Mesothelial cell of epicardium (in vitro differentiated cells): ENCODE measurements at regions not wholly inside any gene's neighbourhood (a gene's known extent, or its start where the extent isn't known, plus 50 kb on each side); places are given as distances from the start of the nearest gene placed in this dataset.

ENCODE experiments used
- DNase-seq, 2 experiments: peaks; one replicate each; pipeline ENCODE4 v3.0.0; 2021; ENCODE audit warnings: low spot score in 2 of 2; ENCODE audit not compliant: unreplicated experiment in 2 of 2
- H3K27ac Mint-ChIP-seq: 2 replicates; pipeline ENCODE4 v1.8.0; 2021; ENCODE audit warnings: mixed read lengths
- H3K27me3 Mint-ChIP-seq: 2 replicates; pipeline ENCODE4 v1.8.0; 2021; ENCODE audit warnings: low read depth, mixed read lengths
- H3K36me3 Mint-ChIP-seq: 2 replicates; pipeline ENCODE4 v1.8.0; 2021; ENCODE audit warnings: mixed read lengths
- H3K4me1 Mint-ChIP-seq: 2 replicates; pipeline ENCODE4 v1.8.0; 2021; ENCODE audit warnings: mixed read lengths
- H3K4me3 Mint-ChIP-seq: 2 replicates; pipeline ENCODE4 v1.8.0; 2021; ENCODE audit warnings: mild to moderate bottlenecking, moderate library complexity, mixed read lengths
- H3K9me3 Mint-ChIP-seq: 2 replicates; pipeline ENCODE4 v1.8.0; 2021; ENCODE audit warnings: mixed read lengths
- CTCF ChIP-seq: fragments of 200-600 bp; sonication (generic); IDR thresholded peaks from one replicate; pipeline ENCODE4 v1.5.0; 2021; ENCODE audit warnings: antibody characterized with exemption; ENCODE audit not compliant: unreplicated experiment

- Mint-ChIP-seq H3K4me1 (peaks cover 8% of the 10 kb centered on the region), H3K36me3 (no peaks in the 10 kb centered on the region), H3K27ac (no peak overlapping the region), H3K27me3 (no peaks in the 10 kb centered on the region), H3K9me3 (no peaks in the 10 kb centered on the region), H3K4me3 (no peak overlapping the region)
- TF ChIP-seq CTCF = no peak
- no peak for DNase-seq
These were observed 180.0 kb upstream of the DUSP10 start for GRCh38 chr1:221921936-221922335.

GRCh38 chr1:221919743-221920142 lies 177.9 kb upstream of the DUSP10 start:
- no peak for TF ChIP-seq CTCF
- Mint-ChIP-seq H3K27ac (no peak overlapping the region), H3K27me3 (no peaks in the 10 kb centered on the region), H3K36me3 (no peaks in the 10 kb centered on the region), H3K4me1 (peaks cover 2% of the 10 kb centered on the region), H3K4me3 (no peak overlapping the region), H3K9me3 (no peaks in the 10 kb centered on the region)
- DNase-seq = no peak

- H3K4me1 Mint-ChIP-seq = peaks cover 2% of the 10 kb centered on the region
- H3K27me3 Mint-ChIP-seq = no peaks in the 10 kb centered on the region
- no peak overlapping the region for H3K27ac Mint-ChIP-seq
- DNase-seq = no peak
- no peak for TF ChIP-seq CTCF
- H3K9me3 Mint-ChIP-seq = no peaks in the 10 kb centered on the region
- no peak overlapping the region for H3K4me3 Mint-ChIP-seq
- no peaks in the 10 kb centered on the region for H3K36me3 Mint-ChIP-seq
These were observed 177.5 kb upstream of the DUSP10 start for GRCh38 chr1:221919341-221919740.

GRCh38 chr1:221916176-221916575 lies 174.3 kb upstream of the DUSP10 start:
- Mint-ChIP-seq H3K27ac (no peak overlapping the region), H3K4me3 (no peak overlapping the region), H3K27me3 (no peaks in the 10 kb centered on the region), H3K4me1 (no peaks in the 10 kb centered on the region), H3K36me3 (no peaks in the 10 kb centered on the region), H3K9me3 (no peaks in the 10 kb centered on the region)
- DNase-seq = no peak
- TF ChIP-seq CTCF = no peak

- Mint-ChIP-seq H3K36me3 (no peaks in the 10 kb centered on the region), H3K4me1 (no peaks in the 10 kb centered on the region), H3K9me3 (no peaks in the 10 kb centered on the region), H3K27ac (no peak overlapping the region), H3K4me3 (no peak overlapping the region), H3K27me3 (no peaks in the 10 kb centered on the region)
- DNase-seq = no peak
- TF ChIP-seq CTCF = no peak
These were observed 173.9 kb upstream of the DUSP10 start for GRCh38 chr1:221915764-221916163.

GRCh38 chr1:221913351-221913892 lies 171.5 kb upstream of the DUSP10 start:
- peaks cover 2% of the 10 kb centered on the region for H3K27me3 Mint-ChIP-seq
- H3K4me3 Mint-ChIP-seq = no peak overlapping the region
- H3K36me3 Mint-ChIP-seq = no peaks in the 10 kb centered on the region
- DNase-seq = no peak
- no peaks in the 10 kb centered on the region for H3K9me3 Mint-ChIP-seq
- TF ChIP-seq CTCF = no peak
- no peaks in the 10 kb centered on the region for H3K4me1 Mint-ChIP-seq
- no peak overlapping the region for H3K27ac Mint-ChIP-seq
